ENCODE measurements at regions not wholly inside any gene's neighbourhood (a gene's known extent, or its start where the extent isn't known, plus 50 kb on each side); places are given as distances from the start of the nearest gene placed in this dataset.

GRCh38 chr9:81791076-81791475 lies 101.7 kb upstream of the TLE1 start:
- H3K9me3 ChIP-seq (ENCODE audit: low read depth, low read length, poor library complexity, severe bottlenecking) = no peaks in the 10 kb centered on the region
- H3K4me3 ChIP-seq (ENCODE audit: low read depth, low read length, poor library complexity, severe bottlenecking) = no peak overlapping the region
- ChIA-PET POLR2A (ENCODE audit: low non-redundant PET) (no interaction called here), CTCF (no interaction called here)
- no TSS peak for BruUV-seq (replicated peaks)
- no peak for DNase-seq (ENCODE audit: low spot score)
- H3K27ac ChIP-seq (ENCODE audit: low read depth, low read length, poor library complexity, severe bottlenecking) = no peak overlapping the region
- intact Hi-C loops (cut with micrococcal nuclease; ENCODE audit: unreplicated experiment) = no loop called here
- H3K27me3 ChIP-seq (replicated peaks; ENCODE audit: insufficient read depth, low read depth, low read length, poor library complexity) = no peaks in the 10 kb centered on the region
- no peak for TF ChIP-seq EZH2 (IDR thresholded peaks at IDR 0.05; ENCODE audit: borderline replicate concordance, low read depth, low read length, poor library complexity, severe bottlenecking)
- no peak for TF ChIP-seq CTCF (conservative IDR thresholded peaks at IDR 0.05; ENCODE audit: low read depth, low read length)
- no peaks in the 10 kb centered on the region for H3K36me3 ChIP-seq (ENCODE audit: insufficient read depth, low read length, poor library complexity, severe bottlenecking)
- H3K4me1 ChIP-seq (ENCODE audit: insufficient read depth, low read length, poor library complexity, severe bottlenecking) = no peaks in the 10 kb centered on the region

- no peak overlapping the region for H3K4me3 ChIP-seq (ENCODE audit: low read depth, low read length, poor library complexity, severe bottlenecking)
- BruUV-seq (replicated peaks) = no TSS peak
- TF ChIP-seq CTCF (conservative IDR thresholded peaks at IDR 0.05; ENCODE audit: low read depth, low read length) = no peak
- no peak for TF ChIP-seq EZH2 (IDR thresholded peaks at IDR 0.05; ENCODE audit: borderline replicate concordance, low read depth, low read length, poor library complexity, severe bottlenecking)
- H3K9me3 ChIP-seq (ENCODE audit: low read depth, low read length, poor library complexity, severe bottlenecking) = no peaks in the 10 kb centered on the region
- CTCF ChIA-PET = no interaction called here
- POLR2A ChIA-PET (ENCODE audit: low non-redundant PET) = no interaction called here
- DNase-seq (ENCODE audit: low spot score) = no peak
- H3K4me1 ChIP-seq (ENCODE audit: insufficient read depth, low read length, poor library complexity, severe bottlenecking) = no peaks in the 10 kb centered on the region
- H3K27ac ChIP-seq (ENCODE audit: low read depth, low read length, poor library complexity, severe bottlenecking) = no peak overlapping the region
- no peaks in the 10 kb centered on the region for H3K36me3 ChIP-seq (ENCODE audit: insufficient read depth, low read length, poor library complexity, severe bottlenecking)
- no peaks in the 10 kb centered on the region for H3K27me3 ChIP-seq (replicated peaks; ENCODE audit: insufficient read depth, low read depth, low read length, poor library complexity)
- intact Hi-C loops (cut with micrococcal nuclease; ENCODE audit: unreplicated experiment) = no loop called here
Measured at GRCh38 chr9:81798606-81799005, 109.3 kb upstream of the TLE1 start.

GRCh38 chr9:81801190-81801589 lies 111.8 kb upstream of the TLE1 start:
- no peaks in the 10 kb centered on the region for H3K9me3 ChIP-seq (ENCODE audit: low read depth, low read length, poor library complexity, severe bottlenecking)
- intact Hi-C loops (cut with micrococcal nuclease; ENCODE audit: unreplicated experiment) = no loop called here
- ChIA-PET POLR2A (ENCODE audit: low non-redundant PET) (no interaction called here), CTCF (no interaction called here)
- H3K27ac ChIP-seq (ENCODE audit: low read depth, low read length, poor library complexity, severe bottlenecking) = no peak overlapping the region
- DNase-seq (ENCODE audit: low spot score) = no peak
- TF ChIP-seq CTCF (conservative IDR thresholded peaks at IDR 0.05; ENCODE audit: low read depth, low read length) = no peak
- no peak for TF ChIP-seq EZH2 (IDR thresholded peaks at IDR 0.05; ENCODE audit: borderline replicate concordance, low read depth, low read length, poor library complexity, severe bottlenecking)
- no peaks in the 10 kb centered on the region for H3K27me3 ChIP-seq (replicated peaks; ENCODE audit: insufficient read depth, low read depth, low read length, poor library complexity)
- H3K4me3 ChIP-seq (ENCODE audit: low read depth, low read length, poor library complexity, severe bottlenecking) = no peak overlapping the region
- H3K36me3 ChIP-seq (ENCODE audit: insufficient read depth, low read length, poor library complexity, severe bottlenecking) = no peaks in the 10 kb centered on the region
- no peaks in the 10 kb centered on the region for H3K4me1 ChIP-seq (ENCODE audit: insufficient read depth, low read length, poor library complexity, severe bottlenecking)
- no TSS peak for BruUV-seq (replicated peaks)
